Mesothelial cell of epicardium (in vitro differentiated cells): ENCODE measurements at regions not wholly inside any gene's neighbourhood (a gene's known extent, or its start where the extent isn't known, plus 50 kb on each side); places are given as distances from the start of the nearest gene placed in this dataset.
"Not testable (repeated sequence)": the region's sequence is repeated elsewhere in the genome, so short reads cannot be mapped to it uniquely, and the experiment has no call there.

Experiments used
- DNase-seq, 2 experiments: peaks; one replicate each; pipeline ENCODE4 v3.0.0; 2021; ENCODE audit warnings: low spot score in 2 of 2; ENCODE audit not compliant: unreplicated experiment in 2 of 2
- H3K27ac Mint-ChIP-seq: 2 replicates; pipeline ENCODE4 v1.8.0; 2021; ENCODE audit warnings: mixed read lengths
- H3K27me3 Mint-ChIP-seq: 2 replicates; pipeline ENCODE4 v1.8.0; 2021; ENCODE audit warnings: low read depth, mixed read lengths
- H3K36me3 Mint-ChIP-seq: 2 replicates; pipeline ENCODE4 v1.8.0; 2021; ENCODE audit warnings: mixed read lengths
- H3K4me1 Mint-ChIP-seq: 2 replicates; pipeline ENCODE4 v1.8.0; 2021; ENCODE audit warnings: mixed read lengths
- H3K4me3 Mint-ChIP-seq: 2 replicates; pipeline ENCODE4 v1.8.0; 2021; ENCODE audit warnings: mild to moderate bottlenecking, moderate library complexity, mixed read lengths
- H3K9me3 Mint-ChIP-seq: 2 replicates; pipeline ENCODE4 v1.8.0; 2021; ENCODE audit warnings: mixed read lengths
- CTCF ChIP-seq: fragments of 200-600 bp; sonication (generic); IDR thresholded peaks from one replicate; pipeline ENCODE4 v1.5.0; 2021; ENCODE audit warnings: antibody characterized with exemption; ENCODE audit not compliant: unreplicated experiment

GRCh38 chr4:91758487-91758886 lies 545.3 kb upstream of the GRID2 start:
- H3K27ac Mint-ChIP-seq = no peak overlapping the region
- H3K36me3 Mint-ChIP-seq = no peaks in the 10 kb centered on the region
- H3K9me3 Mint-ChIP-seq = no peaks in the 10 kb centered on the region
- no peak overlapping the region for H3K4me3 Mint-ChIP-seq
- H3K27me3 Mint-ChIP-seq = no peaks in the 10 kb centered on the region
- no peak for DNase-seq
- TF ChIP-seq CTCF = no peak
- peaks cover 5% of the 10 kb centered on the region for H3K4me1 Mint-ChIP-seq

- DNase-seq = no peak
- H3K27me3 Mint-ChIP-seq = no peaks in the 10 kb centered on the region
- H3K4me1 Mint-ChIP-seq = no peaks in the 10 kb centered on the region
- no peak for TF ChIP-seq CTCF
- no peak overlapping the region for H3K27ac Mint-ChIP-seq
- H3K4me3 Mint-ChIP-seq = no peak overlapping the region
- H3K9me3 Mint-ChIP-seq = no peaks in the 10 kb centered on the region
- H3K36me3 Mint-ChIP-seq = no peaks in the 10 kb centered on the region
These were observed 539.7 kb upstream of the GRID2 start for GRCh38 chr4:91764085-91764484.

GRCh38 chr4:91769912-91770311 lies 533.9 kb upstream of the GRID2 start:
- no peak for TF ChIP-seq CTCF
- Mint-ChIP-seq H3K27me3 (no peaks in the 10 kb centered on the region), H3K4me1 (no peaks in the 10 kb centered on the region), H3K9me3 (peaks cover 18% of the 10 kb centered on the region), H3K4me3 (no peak overlapping the region), H3K27ac (no peak overlapping the region), H3K36me3 (no peaks in the 10 kb centered on the region)
- no peak for DNase-seq

- H3K27ac Mint-ChIP-seq = peak overlapping the region; percentile 79
- not testable (repeated sequence) for DNase-seq
- H3K4me3 Mint-ChIP-seq = peak overlapping the region; percentile 88
These were observed 512.1 kb upstream of the GRID2 start for GRCh38 chr4:91791631-91792030.

GRCh38 chr4:91795947-91796346 lies 507.8 kb upstream of the GRID2 start:
- DNase-seq = no peak
- Mint-ChIP-seq H3K9me3 (no peaks in the 10 kb centered on the region), H3K36me3 (no peaks in the 10 kb centered on the region), H3K4me3 (no peak overlapping the region), H3K27me3 (no peaks in the 10 kb centered on the region), H3K27ac (no peak overlapping the region), H3K4me1 (peaks cover 3% of the 10 kb centered on the region)
- TF ChIP-seq CTCF = no peak

More at GRCh38 chr4:91791631-91792030, 512.1 kb upstream of the GRID2 start:
- H3K36me3 Mint-ChIP-seq, H3K27me3 Mint-ChIP-seq, H3K4me1 Mint-ChIP-seq, H3K9me3 Mint-ChIP-seq: not testable (repeated sequence)

DNA sequence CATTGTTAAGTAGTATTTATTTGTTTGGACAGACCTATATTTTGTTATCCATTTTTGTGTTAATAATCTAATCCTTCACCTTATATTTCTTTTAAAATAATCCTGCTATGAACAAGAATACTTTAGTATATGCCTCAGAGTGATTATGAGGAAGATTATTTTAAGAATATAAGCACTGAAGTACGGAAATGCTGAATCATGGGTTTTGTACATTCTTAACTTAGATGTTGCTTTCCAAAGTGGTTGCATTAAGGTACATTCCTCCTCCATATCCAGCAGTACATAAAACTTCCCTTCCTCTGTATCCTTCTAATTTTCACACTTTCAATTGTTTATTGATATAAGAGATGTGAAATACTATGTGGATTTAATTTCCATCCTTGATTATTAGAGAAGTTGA lies 491.4 kb upstream of the GRID2 start:
- H3K4me1 Mint-ChIP-seq = no peaks in the 10 kb centered on the region
- H3K36me3 Mint-ChIP-seq = no peaks in the 10 kb centered on the region
- H3K27ac Mint-ChIP-seq = no peak overlapping the region
- no peak for TF ChIP-seq CTCF
- DNase-seq = no peak
- no peaks in the 10 kb centered on the region for H3K27me3 Mint-ChIP-seq
- peaks cover 15% of the 10 kb centered on the region for H3K9me3 Mint-ChIP-seq
- H3K4me3 Mint-ChIP-seq = no peak overlapping the region
